Choroid plexus epithelial cell (primary cell): ENCODE measurements at regions not wholly inside any gene's neighbourhood (a gene's known extent, or its start where the extent isn't known, plus 50 kb on each side); places are given as distances from the start of the nearest gene placed in this dataset.
A peak's percentile ranks its signal among the peaks of the same experiment; 100 is the strongest.
"Not testable (repeated sequence)": the region's sequence is repeated elsewhere in the genome, so short reads cannot be mapped to it uniquely, and the experiment has no call there.

ENCODE experiments used
- DNase-seq: peaks from one replicate; pipeline ENCODE4 v3.0.0-alpha.2; 2010; ENCODE audit warnings: low read depth
- H3K4me3 ChIP-seq: 2 replicates; pipeline ENCODE4 v1.5.1; 2011; ENCODE audit warnings: low read depth, mild to moderate bottlenecking, control low read depth, low read length, moderate library complexity
- CTCF ChIP-seq: conservative IDR thresholded peaks from 2 replicates; pipeline ENCODE4 v1.5.1; 2011; ENCODE audit warnings: low read depth, mild to moderate bottlenecking, control low read depth, inconsistent platforms, low read length, moderate library complexity

GRCh38 chr21:35386491-35387079, 337.5 kb upstream of the RUNX1 start:
- no peak for DNase-seq
- no peak for TF ChIP-seq CTCF
- no peak overlapping the region for H3K4me3 ChIP-seq

GRCh38 chr21:35384375-35384774, 335.3 kb upstream of the RUNX1 start:
- TF ChIP-seq CTCF = no peak
- DNase-seq = no peak
- no peak overlapping the region for H3K4me3 ChIP-seq

GRCh38 chr21:35382696-35383095, 333.6 kb upstream of the RUNX1 start:
- no peak overlapping the region for H3K4me3 ChIP-seq
- no peak for TF ChIP-seq CTCF
- peak; percentile 33 for DNase-seq

- no peak for TF ChIP-seq CTCF
- no peak for DNase-seq
- no peak overlapping the region for H3K4me3 ChIP-seq
These were observed 332.7 kb upstream of the RUNX1 start for GRCh38 chr21:35381743-35382310.

GRCh38 chr21:35380304-35380703, 331.2 kb upstream of the RUNX1 start:
- H3K4me3 ChIP-seq, DNase-seq: not testable (repeated sequence)

GRCh38 chr21:35378881-35379280, 329.8 kb upstream of the RUNX1 start:
- TF ChIP-seq CTCF = no peak
- H3K4me3 ChIP-seq = no peak overlapping the region
- DNase-seq = no peak

- H3K4me3 ChIP-seq = no peak overlapping the region
- peak; percentile 23 for DNase-seq
- TF ChIP-seq CTCF = no peak
These were observed 328.5 kb upstream of the RUNX1 start for GRCh38 chr21:35377505-35378090.
